SK-MEL-5 (cell line): ENCODE measurements at regions not wholly inside any gene's neighbourhood (a gene's known extent, or its start where the extent isn't known, plus 50 kb on each side); places are given as distances from the start of the nearest gene placed in this dataset.
"Not testable (repeated sequence)": the region's sequence is repeated elsewhere in the genome, so short reads cannot be mapped to it uniquely, and the experiment has no call there.

ENCODE experiments used
- DNase-seq: peaks from one replicate; pipeline ENCODE4 v3.0.0-alpha.2; 2016; ENCODE audit warnings: low read depth, low spot score
- in situ Hi-C: cut with HindIII; loops from 2 replicates; pipeline ENCODE4 v1.10.0; 2016; ENCODE audit warnings: low sequenced_read_pairs, high pct_unique_total_duplicates, low pct_unique_long_range_greater_than_20kb

- DNase-seq = no peak
- in situ Hi-C loops = no loop called here
Measured at GRCh38 chrX:128759177-128759576, 707.0 kb upstream of the ACTRT1 start.

GRCh38 chrX:128754130-128754529 lies 701.9 kb upstream of the ACTRT1 start:
- in situ Hi-C loops = no loop called here
- DNase-seq = no peak

GRCh38 chrX:128739539-128739938 lies 687.3 kb upstream of the ACTRT1 start:
- in situ Hi-C loops = no loop called here

GRCh38 chrX:128728943-128729342 lies 676.7 kb upstream of the ACTRT1 start:
- DNase-seq = no peak
- in situ Hi-C loops = no loop called here

More at GRCh38 chrX:128739539-128739938, 687.3 kb upstream of the ACTRT1 start:
- no peak for DNase-seq

- in situ Hi-C loops = no loop called here
- no peak for DNase-seq
Measured at GRCh38 chrX:128717635-128718578, 665.7 kb upstream of the ACTRT1 start.

GRCh38 chrX:128714425-128714824 lies 662.2 kb upstream of the ACTRT1 start:
- in situ Hi-C loops = no loop called here
- no peak for DNase-seq

- DNase-seq = no peak
- in situ Hi-C loops = no loop called here
Measured at GRCh38 chrX:128699716-128700285, 647.6 kb upstream of the ACTRT1 start.

- in situ Hi-C loops = no loop called here
- DNase-seq = no peak
Measured at GRCh38 chrX:128698573-128699181, 646.5 kb upstream of the ACTRT1 start.

- in situ Hi-C loops = no loop called here
- DNase-seq = no peak
Measured at GRCh38 chrX:128691872-128692271, 639.7 kb upstream of the ACTRT1 start.

- DNase-seq = no peak
- in situ Hi-C loops = no loop called here
Measured at GRCh38 chrX:128685387-128685786, 633.2 kb upstream of the ACTRT1 start.

GRCh38 chrX:128676651-128677050 lies 624.4 kb upstream of the ACTRT1 start:
- peak; percentile 1 for DNase-seq
- in situ Hi-C loops = no loop called here

- in situ Hi-C loops = not testable (repeated sequence)
Measured at GRCh38 chrX:128674326-128675086, 622.3 kb upstream of the ACTRT1 start.

GRCh38 chrX:128664211-128664610 lies 612.0 kb upstream of the ACTRT1 start:
- in situ Hi-C loops = no loop called here
- DNase-seq = no peak

More at GRCh38 chrX:128674326-128675086, 622.3 kb upstream of the ACTRT1 start:
- DNase-seq = not testable (repeated sequence)

GRCh38 chrX:128653524-128654060 lies 601.4 kb upstream of the ACTRT1 start:
- in situ Hi-C loops = no loop called here
- DNase-seq = no peak

GRCh38 chrX:128650326-128650725 lies 598.1 kb upstream of the ACTRT1 start:
- DNase-seq = no peak
- in situ Hi-C loops = no loop called here

- DNase-seq = no peak
- in situ Hi-C loops = no loop called here
Measured at GRCh38 chrX:128634754-128635153, 582.6 kb upstream of the ACTRT1 start.

GRCh38 chrX:128623361-128623760 lies 571.2 kb upstream of the ACTRT1 start:
- no peak for DNase-seq
- in situ Hi-C loops = no loop called here

- DNase-seq = no peak
- in situ Hi-C loops = no loop called here
Measured at GRCh38 chrX:128622296-128622695, 570.1 kb upstream of the ACTRT1 start.
